Chondrocyte (in vitro differentiated cells): ENCODE measurements at regions not wholly inside any gene's neighbourhood (a gene's known extent, or its start where the extent isn't known, plus 50 kb on each side); places are given as distances from the start of the nearest gene placed in this dataset.
A peak's percentile ranks its signal among the peaks of the same experiment; 100 is the strongest.

ENCODE experiments used
- DNase-seq: peaks from one replicate; pipeline ENCODE4 v3.0.0; 2021; ENCODE audit warnings: mixed read lengths, low spot score
- H3K27ac Mint-ChIP-seq: one replicate; pipeline ENCODE4 v1.8.0; 2021; ENCODE audit warnings: mild to moderate bottlenecking, moderate library complexity, mixed read lengths; ENCODE audit not compliant: unreplicated experiment
- H3K27me3 Mint-ChIP-seq: 2 replicates; pipeline ENCODE4 v1.8.0; 2021; ENCODE audit warnings: low read depth, mixed read lengths
- H3K36me3 Mint-ChIP-seq: 2 replicates; pipeline ENCODE4 v1.8.0; 2021; ENCODE audit warnings: low read depth, mixed read lengths
- H3K4me1 Mint-ChIP-seq: 2 replicates; pipeline ENCODE4 v1.8.0; 2021; ENCODE audit warnings: low read depth, mild to moderate bottlenecking, mixed read lengths
- H3K4me3 Mint-ChIP-seq: one replicate; pipeline ENCODE4 v1.8.0; 2021; ENCODE audit warnings: mild to moderate bottlenecking, moderate library complexity, mixed read lengths; ENCODE audit not compliant: unreplicated experiment
- H3K9me3 Mint-ChIP-seq: 2 replicates; pipeline ENCODE4 v1.8.0; 2021; ENCODE audit warnings: low read depth, mixed read lengths
- CTCF ChIP-seq: fragments of 200-600 bp; sonication (generic); IDR thresholded peaks from 2 replicates; pipeline ENCODE4 v1.5.0; 2021; ENCODE audit warnings: antibody characterized with exemption, mild to moderate bottlenecking, moderate library complexity

GRCh38 chr7:30223896-30224295 is 60.5 kb upstream of the ZNRF2 start:
- Mint-ChIP-seq H3K27ac (no peak overlapping the region), H3K9me3 (peaks cover 24% of the 10 kb centered on the region), H3K4me3 (no peak overlapping the region), H3K4me1 (peaks cover 28% of the 10 kb centered on the region), H3K36me3 (peaks cover 10% of the 10 kb centered on the region), H3K27me3 (no peaks in the 10 kb centered on the region)
- TF ChIP-seq CTCF, result no peak
- DNase-seq, result no peak

GRCh38 chr7:30224511-30225062 is 59.8 kb upstream of the ZNRF2 start:
- no peak for TF ChIP-seq CTCF
- peaks cover 28% of the 10 kb centered on the region for H3K4me1 Mint-ChIP-seq

GRCh38 chr7:30225863-30226613 is 58.4 kb upstream of the ZNRF2 start:
- H3K9me3 Mint-ChIP-seq, result peaks cover 10% of the 10 kb centered on the region
- H3K4me3 Mint-ChIP-seq, result no peak overlapping the region
- peak overlapping the region; percentile 49 for H3K27ac Mint-ChIP-seq
- TF ChIP-seq CTCF, result no peak
- H3K4me1 Mint-ChIP-seq, result peaks cover 28% of the 10 kb centered on the region
- no peak for DNase-seq
- no peaks in the 10 kb centered on the region for H3K27me3 Mint-ChIP-seq
- peaks cover 1% of the 10 kb centered on the region for H3K36me3 Mint-ChIP-seq

More at GRCh38 chr7:30224511-30225062, 59.8 kb upstream of the ZNRF2 start:
- Mint-ChIP-seq H3K27ac (peak overlapping the region; percentile 60), H3K27me3 (no peaks in the 10 kb centered on the region), H3K9me3 (peaks cover 17% of the 10 kb centered on the region), H3K36me3 (peaks cover 3% of the 10 kb centered on the region), H3K4me3 (no peak overlapping the region)
- no peak for DNase-seq

GRCh38 chr7:30226614-30227268 is 57.7 kb upstream of the ZNRF2 start:
- Mint-ChIP-seq H3K27me3 (no peaks in the 10 kb centered on the region), H3K27ac (no peak overlapping the region), H3K4me3 (no peak overlapping the region), H3K36me3 (peaks cover 1% of the 10 kb centered on the region), H3K4me1 (peaks cover 34% of the 10 kb centered on the region), H3K9me3 (peaks cover 10% of the 10 kb centered on the region)
- DNase-seq, result no peak
- peak; percentile 56 for TF ChIP-seq CTCF

- no peak for DNase-seq
- H3K9me3 Mint-ChIP-seq, result no peaks in the 10 kb centered on the region
- H3K4me3 Mint-ChIP-seq, result no peak overlapping the region
- no peaks in the 10 kb centered on the region for H3K36me3 Mint-ChIP-seq
- peaks cover 15% of the 10 kb centered on the region for H3K4me1 Mint-ChIP-seq
- H3K27ac Mint-ChIP-seq, result no peak overlapping the region
- H3K27me3 Mint-ChIP-seq, result peaks cover 3% of the 10 kb centered on the region
- no peak for TF ChIP-seq CTCF
Measured at GRCh38 chr7:30231271-30231670, 53.1 kb upstream of the ZNRF2 start.
